Activated CD4-positive, alpha-beta T cell treated with anti-CD3 and anti-CD28 coated beads, Interleukin-2, amount 50 U/mL, for 1 hour (primary cell): ENCODE measurements at regions not wholly inside any gene's neighbourhood (a gene's known extent, or its start where the extent isn't known, plus 50 kb on each side); places are given as distances from the start of the nearest gene placed in this dataset.
"Not testable (repeated sequence)": the region's sequence is repeated elsewhere in the genome, so short reads cannot be mapped to it uniquely, and the experiment has no call there.

ENCODE experiments used
- DNase-seq: peaks from one replicate; pipeline ENCODE4 v3.0.0-alpha.2; 2020

- no peak for DNase-seq
Observed at GRCh38 chr15:70602834-70603560, 160.4 kb downstream of the UACA start.

GRCh38 chr15:70602281-70602680 is 161.1 kb downstream of the UACA start:
- no peak for DNase-seq

- DNase-seq: no peak
Observed at GRCh38 chr15:70597945-70598344, 165.4 kb downstream of the UACA start.

GRCh38 chr15:70597056-70597603 is 166.2 kb downstream of the UACA start:
- no peak for DNase-seq

GRCh38 chr15:70596354-70597055 is 166.9 kb downstream of the UACA start:
- DNase-seq: no peak

- no peak for DNase-seq
Observed at GRCh38 chr15:70593795-70594194, 169.6 kb downstream of the UACA start.

GRCh38 chr15:70589728-70590127 is 173.6 kb downstream of the UACA start:
- DNase-seq: no peak

GRCh38 chr15:70589221-70589620 is 174.1 kb downstream of the UACA start:
- DNase-seq: no peak

- no peak for DNase-seq
Observed at GRCh38 chr15:70588613-70589012, 174.7 kb downstream of the UACA start.

GRCh38 chr15:70587896-70588567 is 175.3 kb downstream of the UACA start:
- no peak for DNase-seq

GRCh38 chr15:70587012-70587634 is 176.2 kb downstream of the UACA start:
- not testable (repeated sequence) for DNase-seq

GRCh38 chr15:70586241-70586640 is 177.1 kb downstream of the UACA start:
- no peak for DNase-seq

GRCh38 chr15:70585707-70586034 is 177.7 kb downstream of the UACA start:
- no peak for DNase-seq

GRCh38 chr15:70584838-70585706 is 178.3 kb downstream of the UACA start:
- DNase-seq: peak; percentile 55

- DNase-seq: no peak
Observed at GRCh38 chr15:70584441-70584837, 178.9 kb downstream of the UACA start.

GRCh38 chr15:70583006-70583405 is 180.4 kb downstream of the UACA start:
- no peak for DNase-seq

GRCh38 chr15:70582143-70582945 is 181.0 kb downstream of the UACA start:
- DNase-seq: no peak

- no peak for DNase-seq
Observed at GRCh38 chr15:70580958-70581357, 182.4 kb downstream of the UACA start.

- no peak for DNase-seq
Observed at GRCh38 chr15:70580286-70580685, 183.1 kb downstream of the UACA start.

GRCh38 chr15:70579766-70580165 is 183.6 kb downstream of the UACA start:
- no peak for DNase-seq

- no peak for DNase-seq
Observed at GRCh38 chr15:70578196-70578595, 185.2 kb downstream of the UACA start.
